H1 (cell line): ENCODE measurements at regions not wholly inside any gene's neighbourhood (a gene's known extent, or its start where the extent isn't known, plus 50 kb on each side); places are given as distances from the start of the nearest gene placed in this dataset.

ENCODE experiments used
- CTCF ChIA-PET: fragments of 300-600 bp; sonication (Branson Sonifier 250); formaldehyde crosslinking; loops from one replicate; lab custom pipeline; 2021; ENCODE audit not compliant: partially characterized antibody; lab: Charles Lee
- POLR2A ChIA-PET: fragments of 300-600 bp; sonication (Branson Sonifier 250); formaldehyde crosslinking; loops from one replicate; lab custom pipeline; 2021; ENCODE audit warnings: inconsistent platforms; ENCODE audit not compliant: partially characterized antibody; lab: Charles Lee
- DNase-seq, 2 experiments: peaks; one replicate each; pipeline versions ENCODE4 v3.0.0 to v3.0.0-alpha.2; 2010 to 2022; ENCODE audit warnings: low spot score in 2 of 2, low read depth in 1 of 2, mixed read lengths in 1 of 2
- FAIRE-seq: peaks from 2 replicates; lab custom pipeline; 2011; peaks lifted over from hg19 to GRCh38; lab: Jason Lieb, UNC
- H2AFZ ChIP-seq: 2 replicates; pipeline ENCODE4 v1.8.1; 2012; ENCODE audit warnings: low read length, inconsistent platforms
- H2AK5ac ChIP-seq: 2 replicates; pipeline ENCODE4 v1.6.1; 2013; ENCODE audit warnings: low read depth, low read length
- H2BK120ac ChIP-seq: replicated peaks from 2 replicates; pipeline ENCODE3; 2013; ENCODE audit warnings: low read depth, low read length, inconsistent platforms
- H2BK12ac ChIP-seq: 2 replicates; pipeline ENCODE4 v1.6.1; 2013; ENCODE audit warnings: low read depth, low read length
- H2BK15ac ChIP-seq: 2 replicates; pipeline ENCODE4 v1.6.1; 2013; ENCODE audit warnings: low read length
- H2BK20ac ChIP-seq: 2 replicates; pipeline ENCODE4 v1.6.1; 2013; ENCODE audit warnings: low read length
- H2BK5ac ChIP-seq: 2 replicates; pipeline ENCODE4 v1.6.1; 2013; ENCODE audit warnings: low read depth, low read length
- H3K14ac ChIP-seq: 2 replicates; pipeline ENCODE4 v1.6.1; 2013; ENCODE audit warnings: inconsistent platforms; ENCODE audit not compliant: insufficient read length
- H3K18ac ChIP-seq: 2 replicates; pipeline ENCODE4 v1.6.1; 2013; ENCODE audit warnings: low read length; ENCODE audit errors: extremely low read depth
- H3K23ac ChIP-seq: 2 replicates; pipeline ENCODE4 v1.6.1; 2013; ENCODE audit warnings: inconsistent platforms; ENCODE audit not compliant: insufficient read length
- H3K23me2 ChIP-seq: 2 replicates; pipeline ENCODE4 v1.6.1; 2013; ENCODE audit warnings: low read depth, low read length
- H3K27ac ChIP-seq: 2 replicates; pipeline ENCODE4 v1.6.1; 2011; ENCODE audit warnings: low read depth, low read length, inconsistent platforms
- H3K27me3 ChIP-seq, 4 experiments: replicated peaks in 1 of 4; 1 replicate in 1 of 4; 2 replicates in 3 of 4; pipeline versions ENCODE4 v1.6.1 to v1.8.1; 2011 to 2013; ENCODE audit warnings: low read length in 3 of 4, mild to moderate bottlenecking in 3 of 4, inconsistent platforms in 2 of 4, mixed read lengths in 2 of 4, moderate library complexity in 1 of 4; ENCODE audit not compliant: control insufficient read depth in 3 of 4, insufficient read depth in 3 of 4; ENCODE audit errors: extremely low read depth in 1 of 4
- H3K36me3 ChIP-seq, 4 experiments: 2 replicates each; pipeline versions ENCODE4 v1.6.1 to v1.8.1; 2011 to 2013; ENCODE audit warnings: mild to moderate bottlenecking in 4 of 4, low read length in 3 of 4, moderate library complexity in 2 of 4, control low read depth in 1 of 4, inconsistent platforms in 1 of 4; ENCODE audit not compliant: insufficient read depth in 4 of 4, control insufficient read depth in 2 of 4
- H3K4ac ChIP-seq: replicated peaks from 2 replicates; pipeline ENCODE3; 2013; ENCODE audit warnings: low read length, low read depth, mixed read lengths, inconsistent platforms; ENCODE audit not compliant: insufficient read length
- H3K4me1 ChIP-seq, 4 experiments: replicated peaks in 1 of 4; 1 replicate in 1 of 4; 2 replicates in 3 of 4; pipeline versions ENCODE4 v1.6.1 to v1.8.1; 2011 to 2013; ENCODE audit warnings: low read length in 3 of 4, inconsistent platforms in 2 of 4, mixed read lengths in 1 of 4; ENCODE audit not compliant: insufficient read depth in 4 of 4, control insufficient read depth in 3 of 4
- H3K4me2 ChIP-seq, 2 experiments: 2 replicates each; pipeline versions ENCODE4 v1.6.1 to v1.8.1; 2011 to 2013; ENCODE audit warnings: low read depth in 2 of 2, low read length in 2 of 2, control low read depth in 1 of 2, inconsistent platforms in 1 of 2, mild to moderate bottlenecking in 1 of 2; ENCODE audit not compliant: insufficient read depth in 1 of 2
- H3K4me3 ChIP-seq, 4 experiments: fragments of 200-600, 300-600 bp in 1 of 4; sonication (generic), shearing (Covaris generic), sonication (Bioruptor Twin) in 1 of 4; 2 replicates each; pipeline versions ENCODE4 v1.5.1 to v1.8.1; 2011 to 2016; ENCODE audit warnings: low read length in 4 of 4, low read depth in 3 of 4, control low read depth in 2 of 4, inconsistent platforms in 2 of 4, mild to moderate bottlenecking in 2 of 4, mixed read lengths in 1 of 4, moderate library complexity in 1 of 4; ENCODE audit not compliant: insufficient read depth in 2 of 4; ENCODE audit errors: extremely low read depth in 1 of 4
- H3K56ac ChIP-seq: replicated peaks from 2 replicates; pipeline ENCODE3; 2013; ENCODE audit warnings: low read depth, mild to moderate bottlenecking, mixed read lengths, low read length, inconsistent platforms; ENCODE audit not compliant: insufficient read length
- H3K79me1 ChIP-seq: 2 replicates; pipeline ENCODE4 v1.6.1; 2013; ENCODE audit warnings: low read depth, low read length, control low read depth
- H3K79me2 ChIP-seq, 2 experiments: 2 replicates each; pipeline versions ENCODE4 v1.6.1 to v1.8.1; 2012 to 2013; ENCODE audit warnings: low read length in 2 of 2, mild to moderate bottlenecking in 2 of 2, inconsistent platforms in 1 of 2; ENCODE audit not compliant: insufficient read depth in 2 of 2, control insufficient read depth in 1 of 2
- H3K9ac ChIP-seq, 4 experiments: replicated peaks in 1 of 4; 1 replicate in 1 of 4; 2 replicates in 3 of 4; pipeline versions ENCODE4 v1.6.1 to v1.8.1; 2011 to 2013; ENCODE audit warnings: low read depth in 3 of 4, low read length in 3 of 4, control low read depth in 2 of 4, mild to moderate bottlenecking in 2 of 4, moderate library complexity in 2 of 4, inconsistent platforms in 1 of 4; ENCODE audit errors: extremely low read depth in 1 of 4
- H3K9me3 ChIP-seq, 2 experiments: 2 replicates each; pipeline versions ENCODE4 v1.6.1 to v1.8.1; 2012 to 2013; ENCODE audit warnings: mild to moderate bottlenecking in 2 of 2, moderate library complexity in 2 of 2, control low read depth in 1 of 2, inconsistent platforms in 1 of 2, low read depth in 1 of 2, low read length in 1 of 2, mixed read lengths in 1 of 2; ENCODE audit not compliant: insufficient read depth in 2 of 2
- H4K20me1 ChIP-seq, 2 experiments: replicated peaks in 1 of 2; 2 replicates each; pipeline versions ENCODE3 to v1.8.1; 2011 to 2013; ENCODE audit warnings: inconsistent platforms in 2 of 2, low read length in 2 of 2, mild to moderate bottlenecking in 1 of 2; ENCODE audit not compliant: insufficient read depth in 2 of 2, control insufficient read depth in 1 of 2
- H4K5ac ChIP-seq: 2 replicates; pipeline ENCODE4 v1.6.1; 2013; ENCODE audit warnings: low read length, low read depth, mixed read lengths, inconsistent platforms; ENCODE audit not compliant: insufficient read length
- H4K8ac ChIP-seq: 2 replicates; pipeline ENCODE4 v1.8.0; 2013; ENCODE audit warnings: mild to moderate bottlenecking, moderate library complexity, low read length, inconsistent platforms; ENCODE audit not compliant: insufficient read depth; ENCODE audit errors: extremely low read depth
- H4K91ac ChIP-seq: replicated peaks from 2 replicates; pipeline ENCODE3; 2013; ENCODE audit warnings: low read length, mixed read lengths, inconsistent platforms; ENCODE audit not compliant: insufficient read length
- CTBP2 ChIP-seq: IDR thresholded peaks from 2 replicates; pipeline ENCODE4 v1.7.0; 2011; ENCODE audit warnings: borderline replicate concordance, mild to moderate bottlenecking, moderate library complexity, mixed read lengths, low read length; ENCODE audit not compliant: insufficient read depth, insufficient read length
- GABPA ChIP-seq: IDR thresholded peaks from 2 replicates; pipeline ENCODE4 v1.6.1; 2011; ENCODE audit warnings: mild to moderate bottlenecking, low read length, moderate library complexity, borderline replicate concordance; ENCODE audit not compliant: insufficient read depth
- RAD21 ChIP-seq, 2 experiments: IDR thresholded peaks in 1 of 2; conservative IDR thresholded peaks in 1 of 2; 2 replicates each; pipeline ENCODE4 v1.6.1; 2011; ENCODE audit warnings: low read depth in 2 of 2, low read length in 2 of 2, improper control_type of control experiment in 1 of 2, inconsistent platforms in 1 of 2, mild to moderate bottlenecking in 1 of 2, moderate library complexity in 1 of 2
- SRF ChIP-seq: IDR thresholded peaks from 2 replicates; pipeline ENCODE4 v1.6.1; 2011; ENCODE audit warnings: mild to moderate bottlenecking, low read depth, low read length, moderate library complexity
- WGBS, 2 experiments: shearing (Covaris generic) in 1 of 2; methylation state at CpG; one replicate each; pipeline versions ENCODE4 v1.1.6 to v1.1.7; 2013 to 2015; ENCODE audit warnings: low lambda C conversion rate in 2 of 2, mixed read lengths in 2 of 2, inconsistent platforms in 1 of 2, low coverage in 1 of 2, missing lambda C conversion rate in 1 of 2; ENCODE audit not compliant: insufficient replicate concordance in 2 of 2, insufficient coverage in 1 of 2, insufficient read length in 1 of 2; ENCODE audit errors: extremely low coverage in 1 of 2, missing lambda C conversion rate in 1 of 2; 5-methylcytosine and 5-hydroxymethylcytosine counted together
- TF ChIP-seq, protein P1 (sequence below), 3 experiments: IDR thresholded peaks; 1 replicate in 2 of 3; 2 replicates in 1 of 3; pipeline versions ENCODE4 v1.5.1 to v1.6.1; 2011; ENCODE audit warnings: low read length in 3 of 3, mild to moderate bottlenecking in 3 of 3, inconsistent platforms in 2 of 3, low read depth in 1 of 3, moderate library complexity in 1 of 3; ENCODE audit not compliant: insufficient read depth in 1 of 3; ENCODE audit errors: control extremely low read depth in 1 of 3
- TF ChIP-seq, protein P2 (sequence below): IDR thresholded peaks from 2 replicates; pipeline ENCODE4 v1.6.1; 2012; ENCODE audit warnings: low read length, inconsistent platforms

DNA sequence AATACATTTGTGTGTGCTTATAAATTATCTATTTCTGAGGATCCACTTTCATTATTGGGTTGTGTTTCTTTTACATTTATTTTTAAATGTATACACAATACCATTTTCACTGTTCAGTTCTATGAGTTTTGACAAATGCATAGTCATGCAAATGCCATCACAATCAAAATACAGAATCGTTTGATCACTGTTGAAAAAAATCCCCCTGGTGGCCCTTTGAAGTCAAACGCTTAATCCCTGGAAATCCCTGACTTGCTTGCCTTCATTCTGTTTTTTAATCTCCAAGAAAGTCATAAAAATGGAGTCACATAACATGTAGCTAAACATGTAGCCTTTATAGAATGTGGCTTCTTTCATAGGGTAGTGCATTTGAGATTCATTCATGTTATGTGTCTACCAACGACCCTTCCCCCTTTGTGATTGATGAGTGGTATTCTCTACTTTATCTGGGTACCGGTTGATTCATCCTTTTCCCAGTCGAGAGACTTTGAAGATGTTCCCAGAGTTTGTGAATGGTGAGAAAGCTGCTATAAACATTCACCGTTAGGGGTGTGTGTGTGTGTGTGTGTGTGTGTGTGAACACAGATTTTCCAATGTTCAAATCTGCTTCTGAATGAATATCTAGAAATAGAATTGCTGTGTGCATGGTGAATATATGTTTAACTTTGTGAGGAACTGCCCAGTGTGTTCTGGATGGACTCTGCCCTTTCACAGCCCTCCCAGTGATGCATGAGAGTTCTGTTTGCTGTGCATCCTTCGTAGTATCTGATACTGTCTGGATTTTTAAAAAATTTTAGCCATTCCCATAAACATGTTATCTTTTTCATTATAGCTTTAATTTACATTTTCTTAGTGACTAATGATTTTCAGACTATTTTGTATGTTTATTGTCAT is 173.6 kb downstream of the GALR1 start:
- Histone ChIP-seq H3K27ac (no peak overlapping the region), H2BK12ac (no peak overlapping the region), H2AK5ac (no peak overlapping the region), H3K14ac (no peak overlapping the region), H2BK120ac (no peak overlapping the region), H2BK5ac (no peak overlapping the region), H3K36me3 (no peaks in the 10 kb centered on the region), H3K23me2 (no peaks in the 10 kb centered on the region), H3K79me1 (no peaks in the 10 kb centered on the region), H3K18ac (no peak overlapping the region), H2AFZ (no peak overlapping the region), H3K4ac (no peak overlapping the region), H3K56ac (no peak overlapping the region), H2BK20ac (no peak overlapping the region), H4K20me1 (no peaks in the 10 kb centered on the region), H3K79me2 (no peaks in the 10 kb centered on the region), H4K91ac (no peak overlapping the region), H3K9ac (no peak overlapping the region), H3K4me2 (peak overlapping the region in 1 of 2 experiments; percentile 45; a peak in 1 of 4 replicates), H4K8ac (no peak overlapping the region), H2BK15ac (no peak overlapping the region), H4K5ac (no peak overlapping the region), H3K9me3 (no peaks in the 10 kb centered on the region; a peak in 1 of 4 replicates), H3K23ac (no peak overlapping the region), H3K4me3 (no peak overlapping the region), H3K27me3 (no peaks in the 10 kb centered on the region), H3K4me1 (peaks cover 0 to 2% (median 0%) of the 10 kb centered on the region in 4 experiments; a peak in 1 of 7 replicates)
- CTCF ChIA-PET: interaction anchor here (0.6 to 1.9 kb wide), 4 partner anchors 10 to 46 kb away, joined by 3 to 5 read pairs (median 4); no protein-coding TSS in a partner anchor
- WGBS, 2 experiments: 88% methylated on average over 7 of the region's 7 CpGs; no CpG with 5 or more reads in 1 of the 2 experiments
- DNase-seq: no peak
- no peak for FAIRE-seq
- POLR2A ChIA-PET: no interaction called here
- no peak for TF ChIP-seq GABPA
- TF ChIP-seq, protein P1, sequence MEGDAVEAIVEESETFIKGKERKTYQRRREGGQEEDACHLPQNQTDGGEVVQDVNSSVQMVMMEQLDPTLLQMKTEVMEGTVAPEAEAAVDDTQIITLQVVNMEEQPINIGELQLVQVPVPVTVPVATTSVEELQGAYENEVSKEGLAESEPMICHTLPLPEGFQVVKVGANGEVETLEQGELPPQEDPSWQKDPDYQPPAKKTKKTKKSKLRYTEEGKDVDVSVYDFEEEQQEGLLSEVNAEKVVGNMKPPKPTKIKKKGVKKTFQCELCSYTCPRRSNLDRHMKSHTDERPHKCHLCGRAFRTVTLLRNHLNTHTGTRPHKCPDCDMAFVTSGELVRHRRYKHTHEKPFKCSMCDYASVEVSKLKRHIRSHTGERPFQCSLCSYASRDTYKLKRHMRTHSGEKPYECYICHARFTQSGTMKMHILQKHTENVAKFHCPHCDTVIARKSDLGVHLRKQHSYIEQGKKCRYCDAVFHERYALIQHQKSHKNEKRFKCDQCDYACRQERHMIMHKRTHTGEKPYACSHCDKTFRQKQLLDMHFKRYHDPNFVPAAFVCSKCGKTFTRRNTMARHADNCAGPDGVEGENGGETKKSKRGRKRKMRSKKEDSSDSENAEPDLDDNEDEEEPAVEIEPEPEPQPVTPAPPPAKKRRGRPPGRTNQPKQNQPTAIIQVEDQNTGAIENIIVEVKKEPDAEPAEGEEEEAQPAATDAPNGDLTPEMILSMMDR (IDR thresholded peaks at IDR 0.05; ENCODE audit: control extremely low read depth in 1 of 3, insufficient read depth in 1 of 3, low read depth in 1 of 3, low read length in 3 of 3): peak in 1 of 3 experiments; percentile 19; a peak in 1 of 4 replicates
- no peak for TF ChIP-seq CTBP2
- TF ChIP-seq SRF: no peak
- TF ChIP-seq RAD21 (IDR thresholded peaks at IDR 0.05 in 1 of 2, conservative IDR thresholded peaks at IDR 0.05 in 1 of 2; ENCODE audit: low read depth in 2 of 2, low read length in 2 of 2): peak in 1 of 2 experiments; percentile 14; a peak in 1 of 4 replicates
- TF ChIP-seq, protein P2, sequence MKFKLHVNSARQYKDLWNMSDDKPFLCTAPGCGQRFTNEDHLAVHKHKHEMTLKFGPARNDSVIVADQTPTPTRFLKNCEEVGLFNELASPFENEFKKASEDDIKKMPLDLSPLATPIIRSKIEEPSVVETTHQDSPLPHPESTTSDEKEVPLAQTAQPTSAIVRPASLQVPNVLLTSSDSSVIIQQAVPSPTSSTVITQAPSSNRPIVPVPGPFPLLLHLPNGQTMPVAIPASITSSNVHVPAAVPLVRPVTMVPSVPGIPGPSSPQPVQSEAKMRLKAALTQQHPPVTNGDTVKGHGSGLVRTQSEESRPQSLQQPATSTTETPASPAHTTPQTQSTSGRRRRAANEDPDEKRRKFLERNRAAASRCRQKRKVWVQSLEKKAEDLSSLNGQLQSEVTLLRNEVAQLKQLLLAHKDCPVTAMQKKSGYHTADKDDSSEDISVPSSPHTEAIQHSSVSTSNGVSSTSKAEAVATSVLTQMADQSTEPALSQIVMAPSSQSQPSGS: no peak
